Epithelial cell of proximal tubule (primary cell): ENCODE measurements at regions not wholly inside any gene's neighbourhood (a gene's known extent, or its start where the extent isn't known, plus 50 kb on each side); places are given as distances from the start of the nearest gene placed in this dataset.

Experiments used
- DNase-seq: peaks from one replicate; pipeline ENCODE4 v3.0.0-alpha.2; 2011; ENCODE audit warnings: low read depth
- H3K4me3 ChIP-seq: 2 replicates; pipeline ENCODE4 v1.5.1; 2011; ENCODE audit warnings: low read depth, mild to moderate bottlenecking, low read length
- TF ChIP-seq, protein P1 (sequence below): conservative IDR thresholded peaks from 2 replicates; pipeline ENCODE4 v1.5.1; 2012; ENCODE audit warnings: low read depth, mild to moderate bottlenecking, low read length

DNA sequence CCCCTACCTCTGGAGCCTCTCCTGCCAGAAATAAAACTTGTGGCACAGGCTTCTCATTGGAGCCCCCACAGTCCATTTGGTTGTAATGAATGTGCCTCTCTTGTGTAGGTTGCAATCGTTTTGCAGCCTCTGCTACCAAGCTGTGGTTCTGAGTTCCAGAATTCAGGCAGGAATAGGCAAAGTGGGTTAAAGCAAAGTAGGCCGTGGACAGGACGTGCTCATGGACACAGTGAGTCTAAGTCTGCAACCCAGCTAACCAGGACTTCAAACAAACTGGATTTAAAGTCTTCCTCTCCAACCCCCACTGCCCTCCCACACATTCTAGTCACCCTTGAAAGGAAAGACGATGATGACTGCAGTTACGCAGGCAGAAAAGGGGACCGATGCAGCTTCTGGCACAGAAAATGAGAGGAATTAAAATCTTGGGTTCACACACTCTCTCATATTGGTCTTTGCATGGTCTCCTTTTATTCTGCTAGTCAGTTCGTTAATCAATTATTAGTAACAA lies 260.0 kb downstream of the PIK3R1 start:
- TF ChIP-seq, protein P1, sequence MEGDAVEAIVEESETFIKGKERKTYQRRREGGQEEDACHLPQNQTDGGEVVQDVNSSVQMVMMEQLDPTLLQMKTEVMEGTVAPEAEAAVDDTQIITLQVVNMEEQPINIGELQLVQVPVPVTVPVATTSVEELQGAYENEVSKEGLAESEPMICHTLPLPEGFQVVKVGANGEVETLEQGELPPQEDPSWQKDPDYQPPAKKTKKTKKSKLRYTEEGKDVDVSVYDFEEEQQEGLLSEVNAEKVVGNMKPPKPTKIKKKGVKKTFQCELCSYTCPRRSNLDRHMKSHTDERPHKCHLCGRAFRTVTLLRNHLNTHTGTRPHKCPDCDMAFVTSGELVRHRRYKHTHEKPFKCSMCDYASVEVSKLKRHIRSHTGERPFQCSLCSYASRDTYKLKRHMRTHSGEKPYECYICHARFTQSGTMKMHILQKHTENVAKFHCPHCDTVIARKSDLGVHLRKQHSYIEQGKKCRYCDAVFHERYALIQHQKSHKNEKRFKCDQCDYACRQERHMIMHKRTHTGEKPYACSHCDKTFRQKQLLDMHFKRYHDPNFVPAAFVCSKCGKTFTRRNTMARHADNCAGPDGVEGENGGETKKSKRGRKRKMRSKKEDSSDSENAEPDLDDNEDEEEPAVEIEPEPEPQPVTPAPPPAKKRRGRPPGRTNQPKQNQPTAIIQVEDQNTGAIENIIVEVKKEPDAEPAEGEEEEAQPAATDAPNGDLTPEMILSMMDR: no peak
- DNase-seq: no peak
- no peak overlapping the region for H3K4me3 ChIP-seq

DNA sequence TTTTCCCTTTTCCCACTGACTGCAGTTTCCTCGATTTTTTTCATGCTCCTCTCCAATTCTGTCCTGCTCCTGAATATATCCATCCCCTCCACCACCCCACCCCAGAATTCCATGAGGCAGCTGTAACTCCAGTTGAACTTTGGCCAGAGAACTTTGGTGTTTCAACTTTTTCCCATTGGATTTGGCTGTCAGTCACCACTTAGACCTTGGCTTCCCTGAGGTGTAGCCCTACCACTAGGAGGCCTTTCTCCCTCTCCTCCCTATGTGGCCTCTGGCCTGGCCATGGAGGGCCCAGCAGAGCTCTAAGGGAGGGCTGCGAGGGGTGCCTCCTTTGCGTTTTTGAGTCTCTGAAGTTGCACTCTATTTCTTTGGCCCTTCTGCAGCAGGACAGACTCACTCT lies 261.3 kb downstream of the PIK3R1 start:
- TF ChIP-seq, protein P1: peak; percentile 50
- no peak overlapping the region for H3K4me3 ChIP-seq
- DNase-seq: no peak

DNA sequence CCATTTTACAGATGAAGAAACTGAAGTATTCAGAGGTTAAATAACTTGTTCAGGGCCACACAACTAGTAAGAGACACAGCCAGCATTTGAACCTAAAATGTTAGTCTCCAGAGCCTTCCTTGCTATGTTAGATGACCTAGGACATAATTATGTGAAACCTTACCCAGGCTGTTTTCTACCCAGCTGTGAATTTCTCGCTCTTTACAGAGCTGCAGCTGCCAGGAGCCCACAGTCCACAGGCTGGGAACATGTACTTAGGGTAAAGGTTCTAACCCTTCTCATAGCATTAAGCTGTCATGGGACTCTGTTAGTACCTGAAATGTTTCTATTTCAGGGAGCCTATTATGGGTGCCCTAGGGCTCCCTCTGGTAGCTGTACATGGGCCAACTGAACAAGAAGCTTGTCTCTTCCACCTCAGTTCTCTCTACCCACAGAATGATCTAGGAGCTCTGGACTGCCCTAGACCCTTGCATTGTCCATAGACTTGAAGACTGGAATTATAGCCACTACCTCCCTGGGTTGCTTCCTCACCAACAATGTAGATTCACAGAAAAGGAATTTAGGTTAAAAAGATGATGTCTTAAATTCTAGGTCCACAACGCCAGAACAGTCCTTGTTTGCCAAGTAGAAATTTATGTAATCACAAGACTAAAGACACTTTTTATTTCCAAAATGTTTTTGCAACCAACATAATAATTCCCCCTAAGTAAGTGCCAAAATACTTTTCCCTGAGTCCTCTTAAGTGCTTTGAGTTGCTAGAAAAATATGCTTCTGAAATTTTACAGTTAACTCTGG lies 262.9 kb downstream of the PIK3R1 start:
- no peak overlapping the region for H3K4me3 ChIP-seq
- DNase-seq: no peak
- TF ChIP-seq, protein P1: no peak

DNA sequence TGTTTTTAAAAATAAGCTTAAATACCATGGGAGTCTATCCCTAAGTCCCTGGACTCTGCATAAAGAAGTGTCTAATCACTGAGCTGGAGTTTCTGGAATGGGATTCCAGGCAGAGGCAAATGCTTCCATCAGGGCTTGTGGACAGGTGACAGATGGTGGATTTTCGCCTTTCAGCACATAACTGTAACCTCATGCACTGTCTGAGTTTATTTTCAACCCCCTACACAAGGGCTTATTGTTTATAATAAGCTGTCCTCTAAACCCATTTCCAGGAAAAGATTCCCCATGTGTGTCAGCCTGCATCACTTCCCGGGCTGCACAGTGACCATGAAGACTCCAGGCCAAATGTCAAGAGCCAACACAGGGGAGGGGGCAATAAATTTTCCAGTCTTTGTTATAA lies 264.0 kb downstream of the PIK3R1 start:
- H3K4me3 ChIP-seq: no peak overlapping the region
- TF ChIP-seq, protein P1: no peak
- DNase-seq: no peak

DNA sequence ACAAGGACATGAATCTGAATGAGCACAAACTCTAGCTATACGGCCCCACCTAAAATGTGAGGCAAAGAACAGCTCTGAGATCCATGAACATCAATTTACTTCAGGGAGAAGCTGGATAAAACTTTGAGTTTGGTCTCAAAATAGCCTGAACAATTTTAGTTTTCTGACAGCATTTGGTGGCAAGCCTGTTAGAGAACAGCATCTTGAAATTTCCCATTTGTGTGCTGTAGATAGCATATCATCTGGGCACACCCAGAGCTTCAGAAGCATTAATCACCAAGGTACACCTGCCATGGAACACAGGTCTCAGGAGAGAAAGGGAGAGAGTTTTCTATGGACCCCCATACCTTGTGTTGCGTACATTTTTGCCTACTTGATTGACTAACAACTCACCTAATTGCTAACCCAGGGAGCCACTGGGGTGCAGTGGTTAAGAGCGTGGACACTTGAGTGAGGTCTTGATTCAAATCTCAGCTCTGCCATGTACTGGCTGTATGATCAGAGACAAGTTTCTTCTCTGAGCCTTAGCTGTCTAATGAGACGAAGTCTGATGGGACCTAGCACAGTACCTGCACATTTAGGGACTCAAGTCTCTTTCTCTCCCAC lies 264.9 kb downstream of the PIK3R1 start:
- DNase-seq: no peak
- TF ChIP-seq, protein P1: no peak
- H3K4me3 ChIP-seq: no peak overlapping the region

DNA sequence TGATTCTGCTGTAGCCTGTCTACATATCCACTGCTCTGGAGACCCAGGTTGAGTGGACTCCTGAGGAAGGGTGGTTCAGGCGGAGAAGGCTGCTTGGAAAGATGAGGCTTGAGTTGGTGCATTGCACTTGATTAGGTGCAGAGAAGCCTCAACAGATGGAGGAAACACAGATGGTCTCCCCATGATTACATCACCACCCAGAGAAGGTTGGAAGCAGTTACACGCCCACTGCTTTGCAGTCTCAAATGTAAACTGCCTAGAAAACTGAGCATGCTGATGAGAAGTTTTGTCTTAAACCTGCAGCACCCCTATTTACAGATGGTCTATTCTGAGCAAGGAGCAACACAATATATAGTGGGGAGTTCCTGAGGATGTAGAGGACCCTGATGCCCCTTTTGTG lies 266.6 kb downstream of the PIK3R1 start:
- TF ChIP-seq, protein P1: no peak
- no peak overlapping the region for H3K4me3 ChIP-seq
- no peak for DNase-seq
